Type B pancreatic cell (in vitro differentiated cells): ENCODE measurements at regions not wholly inside any gene's neighbourhood (a gene's known extent, or its start where the extent isn't known, plus 50 kb on each side); places are given as distances from the start of the nearest gene placed in this dataset.

Source experiments
- DNase-seq: peaks from one replicate; pipeline ENCODE4 v3.0.0; 2021; ENCODE audit warnings: mixed read lengths; ENCODE audit not compliant: unreplicated experiment; ENCODE audit errors: extremely low spot score
- H3K27ac Mint-ChIP-seq: 2 replicates; pipeline ENCODE4 v1.8.0; 2021; ENCODE audit warnings: mild to moderate bottlenecking, mixed read lengths
- H3K27me3 Mint-ChIP-seq: 2 replicates; pipeline ENCODE4 v1.8.0; 2021; ENCODE audit warnings: mixed read lengths
- H3K36me3 Mint-ChIP-seq: 2 replicates; pipeline ENCODE4 v1.8.0; 2021; ENCODE audit warnings: mixed read lengths
- H3K4me1 Mint-ChIP-seq: one replicate; pipeline ENCODE4 v1.8.0; 2021; ENCODE audit warnings: mixed read lengths; ENCODE audit not compliant: unreplicated experiment
- H3K4me3 Mint-ChIP-seq: 2 replicates; pipeline ENCODE4 v1.8.0; 2021; ENCODE audit warnings: mild to moderate bottlenecking, mixed read lengths
- H3K9me3 Mint-ChIP-seq: 2 replicates; pipeline ENCODE4 v1.8.0; 2021; ENCODE audit warnings: mixed read lengths
- TF ChIP-seq, protein P1 (sequence below): fragments of 200-600 bp; sonication (generic); conservative IDR thresholded peaks from 2 replicates; pipeline ENCODE4 v1.5.0; 2021; ENCODE audit warnings: antibody characterized with exemption, mild to moderate bottlenecking

DNA sequence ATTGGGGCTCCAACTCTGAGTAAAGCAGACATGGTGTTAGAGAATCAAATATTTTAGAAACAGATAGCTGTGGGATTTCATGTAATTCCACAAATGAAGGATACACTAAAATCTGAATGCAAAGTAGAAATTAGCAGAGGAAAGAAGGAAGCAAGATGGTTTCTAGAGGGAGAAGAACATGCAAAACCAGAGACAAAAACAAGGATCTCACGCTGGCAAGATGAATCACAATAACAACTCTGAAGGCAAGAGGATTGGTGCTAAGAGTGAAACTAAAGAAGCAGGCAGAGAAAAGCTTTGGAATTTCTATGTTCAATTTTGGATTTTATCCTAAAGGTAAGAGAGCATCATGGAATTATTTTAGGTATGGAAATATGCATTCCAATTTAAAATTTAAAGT, 857.2 kb upstream of the COX7C start:
- TF ChIP-seq, protein P1, sequence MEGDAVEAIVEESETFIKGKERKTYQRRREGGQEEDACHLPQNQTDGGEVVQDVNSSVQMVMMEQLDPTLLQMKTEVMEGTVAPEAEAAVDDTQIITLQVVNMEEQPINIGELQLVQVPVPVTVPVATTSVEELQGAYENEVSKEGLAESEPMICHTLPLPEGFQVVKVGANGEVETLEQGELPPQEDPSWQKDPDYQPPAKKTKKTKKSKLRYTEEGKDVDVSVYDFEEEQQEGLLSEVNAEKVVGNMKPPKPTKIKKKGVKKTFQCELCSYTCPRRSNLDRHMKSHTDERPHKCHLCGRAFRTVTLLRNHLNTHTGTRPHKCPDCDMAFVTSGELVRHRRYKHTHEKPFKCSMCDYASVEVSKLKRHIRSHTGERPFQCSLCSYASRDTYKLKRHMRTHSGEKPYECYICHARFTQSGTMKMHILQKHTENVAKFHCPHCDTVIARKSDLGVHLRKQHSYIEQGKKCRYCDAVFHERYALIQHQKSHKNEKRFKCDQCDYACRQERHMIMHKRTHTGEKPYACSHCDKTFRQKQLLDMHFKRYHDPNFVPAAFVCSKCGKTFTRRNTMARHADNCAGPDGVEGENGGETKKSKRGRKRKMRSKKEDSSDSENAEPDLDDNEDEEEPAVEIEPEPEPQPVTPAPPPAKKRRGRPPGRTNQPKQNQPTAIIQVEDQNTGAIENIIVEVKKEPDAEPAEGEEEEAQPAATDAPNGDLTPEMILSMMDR, result no peak
- no peak for DNase-seq
- no peaks in the 10 kb centered on the region for H3K36me3 Mint-ChIP-seq
- H3K27ac Mint-ChIP-seq, result no peak overlapping the region
- H3K9me3 Mint-ChIP-seq, result peaks cover 4% of the 10 kb centered on the region
- H3K4me3 Mint-ChIP-seq, result no peak overlapping the region
- no peaks in the 10 kb centered on the region for H3K4me1 Mint-ChIP-seq
- H3K27me3 Mint-ChIP-seq, result no peaks in the 10 kb centered on the region

DNA sequence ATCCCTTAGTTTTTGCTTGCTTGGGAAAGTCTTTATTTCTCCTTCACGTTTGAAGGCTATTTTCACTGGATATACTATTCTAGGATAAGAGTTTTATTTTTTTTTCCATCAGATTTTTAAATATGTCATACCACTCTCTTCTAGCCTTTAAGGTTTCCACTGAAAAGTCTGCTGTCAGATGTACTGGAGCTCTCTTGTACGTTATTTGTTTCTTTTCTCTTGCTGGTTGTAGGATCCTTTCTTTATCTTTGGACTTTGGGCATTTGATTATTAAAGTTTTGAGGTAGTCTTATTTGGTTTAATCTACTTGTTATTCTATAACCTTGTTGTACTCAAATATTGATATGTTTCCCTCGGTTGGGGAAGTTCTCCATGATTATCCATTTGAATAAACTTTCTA, 848.4 kb upstream of the COX7C start:
- DNase-seq, result no peak
- Mint-ChIP-seq H3K36me3 (no peaks in the 10 kb centered on the region), H3K9me3 (peaks cover 12% of the 10 kb centered on the region), H3K27ac (no peak overlapping the region), H3K27me3 (no peaks in the 10 kb centered on the region), H3K4me3 (no peak overlapping the region), H3K4me1 (no peaks in the 10 kb centered on the region)
- TF ChIP-seq, protein P1, result no peak

DNA sequence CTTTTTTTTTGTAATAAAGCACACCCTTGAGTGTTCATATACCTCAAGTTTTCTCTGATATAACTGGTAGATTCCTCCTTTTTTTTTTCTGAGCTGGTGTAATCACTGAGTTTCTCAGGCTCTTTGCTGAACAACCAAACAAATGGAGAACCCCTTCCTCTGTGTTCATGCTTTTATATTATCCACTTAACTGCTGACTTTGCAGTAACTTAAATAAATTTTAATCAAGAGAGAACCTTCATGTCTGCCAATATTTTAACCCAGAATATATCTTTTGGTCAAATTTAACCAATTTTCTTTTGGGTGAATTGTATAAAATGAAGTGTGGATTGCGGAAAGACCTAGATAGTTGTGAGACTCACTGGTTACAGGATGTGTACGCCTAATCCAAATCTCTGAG, 833.0 kb upstream of the COX7C start:
- DNase-seq, result no peak
- H3K9me3 Mint-ChIP-seq, result no peaks in the 10 kb centered on the region
- no peaks in the 10 kb centered on the region for H3K36me3 Mint-ChIP-seq
- no peaks in the 10 kb centered on the region for H3K4me1 Mint-ChIP-seq
- TF ChIP-seq, protein P1, result no peak
- no peak overlapping the region for H3K4me3 Mint-ChIP-seq
- no peaks in the 10 kb centered on the region for H3K27me3 Mint-ChIP-seq
- no peak overlapping the region for H3K27ac Mint-ChIP-seq

DNA sequence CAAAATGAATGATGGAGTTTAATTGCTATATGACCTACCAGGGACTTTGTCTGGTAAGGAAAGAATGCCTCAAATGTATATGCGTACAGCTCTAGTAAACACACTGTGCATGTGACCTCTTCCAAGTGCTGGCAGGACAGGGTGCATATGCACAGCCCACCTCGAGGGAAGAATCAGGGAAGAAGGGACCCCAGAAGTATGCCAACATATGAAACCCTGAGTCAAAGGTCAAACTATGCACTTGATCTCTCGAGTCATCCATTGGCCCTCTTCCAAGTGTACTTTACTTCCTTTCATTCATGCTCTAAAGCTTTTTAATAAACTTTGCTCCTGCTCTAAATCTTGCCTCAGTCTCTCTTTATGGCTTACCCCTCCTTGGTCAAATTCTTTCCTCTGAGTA, 804.6 kb upstream of the COX7C start:
- Mint-ChIP-seq H3K36me3 (no peaks in the 10 kb centered on the region), H3K9me3 (no peaks in the 10 kb centered on the region), H3K4me3 (no peak overlapping the region)

DNA sequence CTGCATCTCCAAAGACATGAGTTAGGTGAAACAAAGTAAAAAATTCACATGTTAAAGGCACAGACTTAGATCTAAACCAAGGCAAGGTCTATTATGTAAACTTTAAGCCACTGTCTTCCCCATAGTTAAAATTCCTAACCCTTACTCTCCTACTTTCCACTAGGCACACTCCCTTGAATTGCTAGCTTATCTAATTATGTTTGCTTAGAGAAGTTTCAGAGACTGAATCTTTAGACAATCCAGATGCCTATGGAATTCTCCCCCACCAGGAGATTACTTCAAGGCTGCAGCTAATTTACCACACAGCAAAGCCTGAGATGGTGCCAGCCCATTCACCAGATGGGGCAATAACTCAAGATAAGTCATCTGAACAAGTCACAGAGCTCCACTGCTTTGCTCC, 803.1 kb upstream of the COX7C start:
- no peaks in the 10 kb centered on the region for H3K9me3 Mint-ChIP-seq
- H3K27ac Mint-ChIP-seq, result peak overlapping the region; percentile 40
- DNase-seq, result no peak

More for the DNA sequence above, 804.6 kb upstream of the COX7C start:
- no peak for DNase-seq
- no peak overlapping the region for H3K27ac Mint-ChIP-seq
- H3K4me1 Mint-ChIP-seq, result peaks cover 17% of the 10 kb centered on the region
- TF ChIP-seq, protein P1, result no peak
- no peaks in the 10 kb centered on the region for H3K27me3 Mint-ChIP-seq

More for the DNA sequence above, 803.1 kb upstream of the COX7C start:
- TF ChIP-seq, protein P1, result no peak
- no peaks in the 10 kb centered on the region for H3K36me3 Mint-ChIP-seq
- H3K4me1 Mint-ChIP-seq, result peaks cover 17% of the 10 kb centered on the region
- H3K4me3 Mint-ChIP-seq, result no peak overlapping the region
- H3K27me3 Mint-ChIP-seq, result no peaks in the 10 kb centered on the region
